Renal cortical epithelial cell (primary cell): ENCODE measurements at regions not wholly inside any gene's neighbourhood (a gene's known extent, or its start where the extent isn't known, plus 50 kb on each side); places are given as distances from the start of the nearest gene placed in this dataset.

Source experiments
- DNase-seq: peaks from one replicate; pipeline ENCODE4 v3.0.0-alpha.2; 2011; ENCODE audit warnings: low read depth

DNA sequence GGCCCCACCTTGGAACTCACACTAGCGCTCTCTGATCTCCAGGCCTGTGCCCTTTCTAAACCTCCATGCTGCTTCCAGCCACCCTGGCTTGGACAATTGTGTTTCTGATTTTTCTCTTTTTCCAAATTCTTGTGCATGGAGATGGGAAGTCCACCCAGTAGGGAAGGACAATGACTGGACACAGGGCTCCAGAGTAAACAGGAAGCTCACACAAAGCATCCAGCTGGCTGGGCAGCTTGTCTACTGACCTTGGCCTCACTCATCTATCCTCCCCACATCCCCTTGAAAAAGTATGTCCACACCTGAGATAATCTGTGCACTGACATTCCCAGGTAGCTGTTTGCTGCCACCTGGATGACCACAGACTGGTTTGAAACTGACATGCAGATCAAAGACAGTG, 331.2 kb upstream of the MAF start:
- DNase-seq, result no peak

DNA sequence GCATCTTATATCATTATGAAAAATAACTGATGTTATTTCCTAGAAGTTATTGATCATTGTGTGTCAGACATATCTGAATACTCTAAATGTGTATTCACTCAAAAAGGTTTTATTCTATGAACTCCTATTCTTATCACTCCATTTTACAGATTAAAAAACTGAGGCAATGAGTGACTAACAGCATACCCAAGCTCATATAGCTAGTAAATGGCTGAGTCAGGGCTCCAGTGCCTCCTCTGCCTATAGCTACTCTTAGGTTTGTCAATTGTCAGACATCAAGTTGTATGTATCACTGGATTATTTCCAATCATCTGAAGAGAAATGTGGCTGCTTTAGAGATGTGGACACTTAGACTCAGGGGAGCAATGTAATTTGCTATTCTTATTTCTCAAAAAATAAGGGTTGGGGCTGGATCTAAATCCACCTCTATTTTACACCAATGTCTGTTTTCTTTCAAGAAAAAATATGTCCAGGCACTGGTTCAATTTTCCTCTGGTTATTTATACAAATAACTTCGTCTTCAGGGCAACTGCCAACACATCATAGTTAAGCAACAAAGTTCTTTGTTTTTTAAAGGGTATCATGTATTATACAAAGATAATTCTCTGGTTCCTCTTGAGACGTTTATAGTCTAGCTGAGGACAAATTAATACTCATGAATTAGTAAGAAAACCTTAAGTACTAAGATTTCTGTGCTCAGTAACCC, 328.9 kb upstream of the MAF start:
- no peak for DNase-seq

DNA sequence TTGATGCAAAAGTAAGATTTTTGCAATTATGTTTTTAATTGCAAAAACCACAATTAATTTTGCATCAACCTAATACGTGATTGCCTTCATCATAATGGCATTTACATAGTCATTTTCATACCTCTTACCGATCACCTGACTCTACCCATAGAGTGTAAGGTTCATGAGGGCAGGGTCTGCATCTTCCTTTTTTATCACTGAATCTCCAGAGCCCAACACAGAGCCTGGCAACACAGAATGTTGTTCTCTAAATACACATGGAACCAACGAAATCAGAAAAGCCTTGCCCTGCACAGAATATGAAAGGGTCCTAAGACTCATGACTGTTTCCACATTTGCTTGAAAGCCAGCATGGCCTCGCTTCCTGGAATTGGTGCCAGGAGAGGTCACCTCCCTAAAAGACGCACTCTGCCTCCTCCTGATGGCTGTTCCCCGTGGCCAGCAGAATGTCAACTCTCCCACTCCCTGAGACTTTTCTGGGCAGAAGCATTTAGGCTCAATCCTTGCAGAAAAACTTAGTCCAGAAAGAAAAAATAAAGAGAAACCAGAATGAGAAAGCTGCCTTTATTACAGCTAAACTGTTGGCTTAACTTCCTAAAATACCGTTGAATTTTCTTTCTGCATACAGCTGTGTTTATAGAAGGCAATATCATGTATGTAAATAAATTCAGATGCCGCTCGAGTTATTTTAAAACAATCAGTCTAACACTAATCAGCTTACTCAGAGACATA, 327.8 kb upstream of the MAF start:
- no peak for DNase-seq

DNA sequence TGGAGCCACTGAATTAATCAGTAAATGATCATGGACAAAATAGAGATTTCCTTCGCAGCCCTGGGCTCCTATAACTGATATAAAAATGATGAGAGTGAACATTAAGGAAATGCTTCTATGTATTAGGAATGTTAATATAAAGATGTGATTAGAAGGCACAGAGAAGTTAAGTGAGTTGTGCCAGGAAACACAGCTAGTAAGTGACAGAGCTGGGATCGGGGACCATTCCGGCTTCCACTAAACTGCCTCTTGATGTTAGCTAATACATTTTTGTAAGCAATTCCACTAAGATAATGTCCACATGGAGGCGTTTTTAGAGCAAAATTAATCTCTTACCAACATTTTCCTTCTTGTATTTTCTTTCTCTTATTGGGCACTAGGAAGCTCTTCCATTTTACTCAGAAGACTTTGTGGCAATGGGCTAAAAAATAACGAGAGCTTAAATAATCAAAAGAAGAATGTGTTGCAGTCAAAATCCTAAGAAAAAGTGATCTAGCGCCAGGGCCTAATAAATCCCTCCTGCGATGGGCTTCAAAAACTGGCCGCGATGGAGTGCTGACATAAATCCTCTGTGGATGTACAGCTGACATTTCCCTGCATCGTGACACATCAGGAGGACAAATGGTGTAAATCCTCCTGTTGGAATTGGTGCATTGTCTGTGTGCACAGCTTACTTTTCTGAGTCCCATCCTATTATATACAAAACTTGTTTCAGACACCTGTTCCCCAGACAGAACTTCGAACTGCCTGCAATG, 326.1 kb upstream of the MAF start:
- DNase-seq, result no peak

DNA sequence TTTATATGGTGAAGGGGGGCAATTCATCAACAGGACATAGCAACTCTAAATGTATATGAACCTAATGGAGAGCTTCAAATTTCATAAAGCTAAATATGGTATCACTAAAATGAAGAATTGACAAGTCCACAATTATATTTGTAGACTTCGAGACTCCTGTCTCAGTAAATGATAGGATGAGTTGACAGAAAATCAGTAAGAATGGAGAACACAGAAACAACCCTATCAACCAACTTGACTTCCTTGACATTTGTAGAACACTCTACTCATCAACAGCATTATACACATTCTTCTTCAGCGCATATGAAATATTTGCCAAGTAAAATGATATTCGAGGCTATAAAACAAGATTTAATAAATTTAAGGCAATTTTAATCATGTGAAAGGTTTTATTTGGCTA, 322.9 kb upstream of the MAF start:
- DNase-seq, result no peak

DNA sequence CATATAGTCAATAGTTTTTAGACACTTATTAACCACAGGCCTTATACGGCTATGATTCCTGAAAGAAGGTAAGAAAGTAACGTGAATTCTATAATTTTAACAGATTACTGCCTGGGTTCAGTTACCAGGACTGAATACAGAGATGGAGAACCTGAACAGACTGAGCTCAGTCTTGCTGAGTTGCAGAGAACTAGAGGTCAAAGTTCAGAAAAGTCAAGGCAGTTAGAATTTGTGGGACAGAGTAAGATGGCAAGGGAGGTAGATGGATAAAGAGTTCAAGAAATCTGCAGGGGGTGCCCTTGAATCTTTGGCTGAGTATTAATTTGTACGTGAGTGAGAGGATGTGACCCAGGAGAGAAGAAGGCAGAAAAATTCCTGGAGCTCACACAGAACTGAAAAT, 320.1 kb upstream of the MAF start:
- DNase-seq, result no peak

DNA sequence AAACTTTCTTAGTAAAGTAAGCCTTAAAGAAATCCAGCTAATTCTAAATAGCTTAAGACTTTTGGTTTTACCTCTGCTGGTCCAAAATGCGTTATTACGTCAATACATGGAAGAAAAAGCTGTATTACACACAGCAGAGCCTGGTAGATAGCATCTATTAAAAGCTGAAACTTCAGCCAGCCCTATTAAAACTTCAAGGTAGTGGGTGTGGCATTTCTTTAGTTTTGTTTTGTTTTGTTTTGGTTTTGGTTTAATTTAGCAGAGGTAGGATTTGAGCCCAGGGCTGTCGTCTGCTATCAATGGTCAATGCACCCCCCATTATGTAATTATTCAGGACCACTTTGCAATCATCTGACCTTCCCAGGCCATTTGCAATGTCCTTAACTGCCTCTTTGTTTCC, 318.4 kb upstream of the MAF start:
- DNase-seq, result no peak

DNA sequence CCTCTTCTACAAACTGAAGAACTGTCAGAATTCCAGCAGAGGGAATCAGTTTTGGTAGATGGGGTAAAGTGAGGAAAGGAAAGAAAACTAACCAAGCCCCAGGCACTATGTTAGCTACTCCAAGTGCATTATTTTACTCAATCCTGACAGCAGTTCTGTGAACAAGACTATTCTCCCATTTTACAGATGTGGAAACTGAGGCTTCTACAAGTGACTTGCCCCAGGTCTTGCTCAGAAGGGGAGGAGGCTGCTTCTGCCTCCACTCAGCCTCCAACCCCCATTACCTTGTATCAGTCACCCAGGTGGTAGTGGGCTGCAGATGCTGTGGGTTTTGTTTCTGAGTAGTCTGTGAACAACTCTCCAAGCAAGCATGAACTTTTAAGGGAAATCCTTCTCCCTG, 315.2 kb upstream of the MAF start:
- no peak for DNase-seq

DNA sequence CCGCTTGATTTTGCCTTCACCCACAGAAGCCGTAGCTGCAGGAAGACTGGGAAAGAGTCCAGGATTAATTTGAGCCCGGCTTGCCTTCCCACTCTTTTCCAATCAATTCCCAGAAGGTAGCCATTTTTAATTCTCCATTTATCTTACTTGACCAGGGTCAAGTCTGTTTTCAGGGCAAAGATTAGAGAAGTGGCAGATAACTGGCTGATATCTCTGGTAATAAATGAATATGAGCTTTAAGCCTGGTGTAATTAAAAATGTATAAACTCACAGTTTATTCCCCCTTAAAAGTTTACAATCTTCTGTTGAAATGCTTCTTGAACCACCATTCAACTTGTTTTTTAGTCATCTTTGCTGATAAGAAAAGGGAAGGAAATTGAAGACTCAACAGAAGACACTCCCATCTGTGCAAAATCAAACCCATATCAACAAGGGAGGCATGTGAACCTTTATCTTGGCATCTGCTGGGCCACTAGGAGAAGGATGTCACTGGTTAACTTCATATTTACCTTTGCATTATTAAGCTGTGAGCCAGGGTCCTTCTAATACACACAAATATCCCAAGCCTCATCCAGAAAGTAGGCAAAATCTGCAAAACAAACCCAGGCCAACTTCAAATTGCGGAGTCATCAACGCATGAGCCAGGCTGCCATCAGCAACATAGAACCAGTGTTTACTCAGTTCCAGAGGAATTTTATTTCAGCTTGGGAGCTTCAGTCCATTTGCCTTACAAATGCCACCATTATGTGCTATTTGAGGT, 314.6 kb upstream of the MAF start:
- no peak for DNase-seq

DNA sequence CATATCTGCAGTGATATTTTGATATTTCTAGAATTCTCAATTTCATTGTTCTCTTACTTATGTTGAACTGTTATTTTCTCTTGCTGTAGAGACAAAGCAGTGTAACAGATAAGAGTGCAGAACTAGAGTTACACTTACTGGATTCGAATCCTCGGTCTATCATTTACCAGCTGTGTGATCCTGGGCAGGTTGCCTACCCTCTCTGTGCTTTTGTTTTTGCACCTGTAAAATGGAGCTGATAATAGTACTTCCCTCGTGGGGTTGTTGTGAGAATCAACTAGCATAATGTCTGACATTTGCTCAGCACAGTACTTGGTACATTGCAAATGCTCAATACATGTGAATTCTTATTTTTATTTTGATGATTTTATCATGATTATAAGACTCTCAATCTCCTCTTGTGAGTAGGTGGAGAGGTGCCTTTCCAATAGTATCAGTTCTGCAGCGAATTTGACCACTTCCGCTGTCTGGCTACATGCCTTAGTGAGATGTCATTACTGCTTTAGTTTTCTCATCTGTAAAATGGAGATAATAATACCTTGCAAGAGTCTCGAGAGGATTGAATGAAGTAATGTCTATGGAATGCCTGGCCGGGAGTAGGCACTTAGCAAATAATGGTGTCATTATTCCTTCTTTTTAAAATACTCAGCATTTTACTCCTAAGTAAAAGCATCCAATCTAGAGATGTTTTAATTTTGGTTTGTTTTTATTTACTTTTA, 312.2 kb upstream of the MAF start:
- no peak for DNase-seq

DNA sequence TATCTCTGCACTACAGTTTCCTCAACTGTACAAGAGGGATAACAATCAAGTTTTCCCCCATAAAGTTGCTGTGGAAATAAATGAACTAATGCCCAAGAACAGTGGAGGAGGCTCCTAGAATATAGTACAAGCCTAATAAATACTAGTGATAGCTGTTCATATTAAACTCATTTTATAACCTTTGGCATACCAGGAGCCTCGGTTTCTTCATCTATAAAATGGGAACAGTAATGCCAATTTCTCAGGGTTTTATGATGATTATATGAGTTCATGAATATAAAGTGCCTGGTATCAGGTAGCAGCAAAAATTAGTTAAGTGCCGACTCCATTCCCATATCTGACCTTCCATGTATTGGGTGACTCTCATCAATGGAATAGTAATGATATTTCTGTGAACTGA, 311.1 kb upstream of the MAF start:
- no peak for DNase-seq

DNA sequence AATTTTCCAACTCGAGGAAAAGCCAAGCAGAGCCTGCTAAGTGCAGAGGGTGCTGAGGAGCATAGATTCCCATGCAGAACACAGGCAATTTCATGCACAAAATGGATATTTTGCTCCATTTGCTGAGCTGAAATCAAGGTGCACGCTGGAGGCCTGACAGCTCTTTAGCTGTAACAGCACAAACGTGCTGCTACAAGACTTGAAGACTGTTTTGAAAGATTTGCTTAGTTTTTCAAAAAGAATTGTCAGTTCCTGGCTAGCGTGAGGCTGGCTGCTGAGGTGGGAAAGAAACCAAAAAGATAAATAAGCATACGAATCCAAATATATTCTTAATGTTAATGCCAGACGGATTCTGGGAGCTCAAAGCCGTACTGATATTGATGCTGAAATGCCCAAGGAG, 309.0 kb upstream of the MAF start:
- DNase-seq, result no peak

DNA sequence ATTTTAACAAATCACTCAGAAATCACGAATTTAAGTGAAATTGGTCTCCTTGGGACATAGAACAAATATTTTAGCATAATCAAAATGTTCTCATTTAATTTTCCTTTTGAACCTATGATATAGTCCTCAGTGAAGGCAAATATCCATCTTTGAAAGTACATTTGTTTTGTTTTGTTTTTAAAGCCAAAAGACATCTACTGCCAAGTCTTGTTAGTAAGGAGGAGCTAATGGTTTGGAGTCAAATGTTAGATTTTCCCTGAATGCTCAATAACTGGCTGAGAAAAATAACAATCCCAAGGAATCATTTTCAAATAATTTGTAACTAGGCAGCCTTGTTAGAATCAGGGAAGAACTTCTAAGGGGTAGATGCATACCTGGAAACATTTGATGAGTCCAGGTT, 302.9 kb upstream of the MAF start:
- no peak for DNase-seq

DNA sequence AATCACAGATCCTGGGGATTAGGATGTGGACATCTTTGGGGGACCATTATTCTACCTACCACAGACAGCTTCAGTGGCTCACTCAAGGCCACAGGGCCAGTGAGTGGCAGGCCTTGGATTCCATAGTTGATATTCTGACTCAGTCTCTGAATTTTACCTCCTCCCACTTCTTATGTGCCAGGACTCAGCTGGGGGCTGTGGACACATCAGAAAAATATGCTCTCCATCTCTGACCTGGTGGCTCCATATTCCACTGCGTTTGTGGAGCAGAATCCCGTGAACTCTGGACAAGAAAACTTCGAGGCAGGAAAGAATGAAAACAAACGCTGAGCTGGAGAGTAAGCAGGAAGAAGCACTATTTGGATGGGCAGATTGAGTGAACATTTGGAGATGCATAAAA, 301.8 kb upstream of the MAF start:
- DNase-seq, result no peak

DNA sequence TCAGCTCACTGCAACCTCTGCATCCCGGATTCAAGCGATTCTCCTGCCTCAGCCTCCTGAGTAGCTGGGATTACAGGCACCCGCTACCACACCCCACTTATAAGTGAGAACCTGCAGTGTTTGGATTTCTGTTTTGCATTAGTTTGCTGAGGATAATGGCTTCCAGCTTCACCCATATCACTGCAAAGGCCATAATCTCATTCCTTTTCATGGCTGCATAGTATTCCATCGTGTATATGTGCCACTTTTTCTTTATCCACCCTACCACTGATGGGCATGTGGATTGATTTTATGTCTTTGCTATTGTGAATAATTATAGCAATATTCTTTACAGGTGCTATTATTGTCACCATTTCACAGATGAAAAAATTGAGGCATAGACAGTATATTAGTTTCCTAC, 301.0 kb upstream of the MAF start:
- DNase-seq, result no peak

DNA sequence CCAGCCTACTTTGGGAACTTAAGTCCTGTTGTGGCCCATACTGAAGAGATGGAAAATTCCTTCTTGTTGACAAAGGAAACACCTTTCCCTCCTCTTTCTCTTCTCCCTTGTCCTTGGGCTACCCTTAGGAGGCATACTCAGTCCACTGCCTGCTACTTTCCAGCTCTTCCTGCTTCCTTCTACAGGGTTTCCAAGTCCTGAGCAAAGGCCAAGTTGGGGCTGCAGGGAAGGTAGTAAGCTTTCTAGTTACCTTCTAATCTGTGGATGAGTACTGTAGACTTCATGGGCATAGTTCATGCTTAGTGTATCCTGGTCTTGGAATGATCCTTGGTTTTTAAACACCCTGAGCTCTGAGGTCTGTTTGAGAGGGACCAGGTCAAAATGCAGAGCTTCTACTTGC, 299.2 kb upstream of the MAF start:
- no peak for DNase-seq

DNA sequence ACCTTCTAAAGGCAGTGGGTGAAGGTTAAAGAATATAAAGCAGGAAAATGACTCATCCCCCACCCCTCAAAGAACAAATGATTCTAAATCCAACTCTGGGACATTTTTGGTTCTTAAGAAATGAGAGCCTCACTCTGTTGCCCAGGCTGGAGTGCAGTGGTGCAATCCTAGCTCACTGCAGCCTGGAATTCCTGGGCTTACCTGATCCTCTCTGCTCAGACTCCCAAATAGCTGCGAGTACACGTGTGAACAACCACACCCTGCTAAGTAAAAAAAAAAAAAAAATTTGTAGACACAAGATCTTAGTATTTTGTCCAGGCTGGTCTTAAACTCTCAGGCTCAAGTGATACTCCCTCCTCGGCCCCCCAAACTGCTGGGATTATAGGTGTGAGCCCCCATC, 298.8 kb upstream of the MAF start:
- no peak for DNase-seq

DNA sequence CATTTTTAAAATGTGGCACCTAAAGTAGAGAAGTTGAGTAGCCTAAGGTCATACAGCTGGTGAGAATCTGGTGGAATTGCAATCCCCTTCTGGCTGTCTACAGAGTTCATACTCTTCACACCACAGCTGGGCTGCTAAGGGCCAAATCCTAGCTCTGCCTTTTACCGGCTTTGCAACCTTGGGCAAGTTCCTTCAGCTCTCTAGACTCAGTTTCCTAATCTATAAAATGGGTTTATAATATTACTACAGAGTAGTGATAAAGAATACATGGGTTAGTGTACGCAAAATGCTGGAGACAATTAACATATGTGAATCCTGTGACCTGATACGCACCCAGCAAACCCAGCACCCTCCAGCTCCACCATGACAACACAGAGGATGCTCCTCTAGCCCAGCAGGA, 298.2 kb upstream of the MAF start:
- no peak for DNase-seq

DNA sequence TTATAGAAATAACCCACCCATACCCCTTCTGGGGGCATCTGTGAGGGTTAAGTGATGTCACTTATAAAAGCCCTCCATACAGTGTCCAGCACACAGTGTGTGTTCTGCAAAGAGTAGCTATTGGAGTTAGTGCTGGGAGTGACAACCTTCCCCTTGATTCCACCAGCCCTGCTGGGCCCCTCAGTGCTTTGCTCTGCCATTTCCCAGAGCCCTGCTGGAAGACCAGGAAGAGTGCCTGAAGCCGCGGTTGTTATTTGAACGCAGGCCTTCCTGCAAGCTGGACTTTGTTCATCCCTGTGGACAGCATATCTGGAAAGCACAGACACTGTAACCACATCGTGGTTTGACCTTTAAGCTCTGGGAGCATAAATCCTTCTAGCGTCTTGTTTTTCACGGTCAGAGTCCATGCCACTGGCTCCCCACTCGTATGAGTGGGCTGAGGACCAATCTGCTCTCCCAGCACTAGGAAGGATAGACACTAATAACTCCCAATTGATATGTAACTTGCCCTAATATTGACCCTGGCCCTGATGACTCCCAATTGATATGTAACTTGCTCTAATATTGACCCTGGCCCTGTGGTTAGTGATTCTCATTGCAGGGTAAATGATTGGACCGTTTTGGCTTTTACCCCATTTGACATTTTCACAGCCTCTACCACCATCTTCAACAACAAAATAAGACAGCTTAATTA, 297.1 kb upstream of the MAF start:
- DNase-seq, result peak; percentile 96

DNA sequence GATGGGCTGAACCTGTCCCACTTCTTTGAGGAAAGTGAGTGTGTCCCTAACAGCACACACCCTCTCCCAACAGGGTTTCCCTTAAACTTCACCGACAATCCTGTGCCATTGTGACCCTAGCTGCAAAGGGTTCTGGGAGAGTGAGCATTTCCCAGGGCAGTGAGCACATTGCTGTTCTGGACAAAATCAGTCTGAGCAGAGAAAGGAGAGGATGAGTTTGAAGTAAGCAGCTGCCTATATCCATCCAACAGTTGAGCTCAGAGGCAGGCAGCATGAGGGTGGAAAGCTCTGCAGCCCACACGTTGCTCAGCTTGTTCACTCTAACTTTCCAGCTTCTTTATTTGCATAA, 296.5 kb upstream of the MAF start:
- DNase-seq, result no peak

DNA sequence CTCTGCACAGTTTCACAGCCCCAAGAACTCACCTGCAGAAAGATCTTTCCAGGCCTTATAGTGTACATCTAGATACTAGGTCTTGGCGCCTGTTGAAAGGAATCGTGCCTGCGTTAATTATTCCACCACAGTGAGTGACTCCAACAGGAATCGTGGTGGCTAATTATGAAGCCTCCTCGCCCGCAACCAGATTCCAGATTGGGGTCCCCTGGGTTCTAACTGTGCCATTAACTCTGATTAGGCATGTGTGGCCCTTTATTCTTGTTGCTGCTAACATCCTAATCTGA, 295.3 kb upstream of the MAF start:
- DNase-seq, result no peak
